Calu3 (cell line): ENCODE measurements at regions not wholly inside any gene's neighbourhood (a gene's known extent, or its start where the extent isn't known, plus 50 kb on each side); places are given as distances from the start of the nearest gene placed in this dataset.

ENCODE experiments used
- BruUV-seq: library from RNA; stranded (reverse); fragments of 400-500 nt; replicated peaks from 2 replicates; lab custom pipeline; 2021; lab: Mats Ljungman, UMichigan
- CTCF ChIA-PET: fragments of 300-600 bp; sonication (Branson Sonifier 250); formaldehyde crosslinking; loops from one replicate; lab custom pipeline; 2022; ENCODE audit warnings: antibody characterized with exemption; lab: Charles Lee
- DNase-seq: peaks from one replicate; pipeline ENCODE4 v3.0.0; 2022
- H3K27ac Mint-ChIP-seq: one replicate; pipeline ENCODE4 v1.8.0; 2022; ENCODE audit warnings: mixed read lengths; ENCODE audit not compliant: unreplicated experiment
- H3K27me3 Mint-ChIP-seq: one replicate; pipeline ENCODE4 v1.8.0; 2022; ENCODE audit warnings: mixed read lengths; ENCODE audit not compliant: unreplicated experiment
- H3K36me3 Mint-ChIP-seq: one replicate; pipeline ENCODE4 v1.8.0; 2022; ENCODE audit warnings: mild to moderate bottlenecking, moderate library complexity, mixed read lengths; ENCODE audit not compliant: insufficient read depth, unreplicated experiment
- H3K4me1 Mint-ChIP-seq: one replicate; pipeline ENCODE4 v1.8.0; 2022; ENCODE audit warnings: mild to moderate bottlenecking, low read depth, mixed read lengths; ENCODE audit not compliant: unreplicated experiment
- H3K4me3 Mint-ChIP-seq: one replicate; pipeline ENCODE4 v1.8.0; 2022; ENCODE audit warnings: mild to moderate bottlenecking, low read depth, moderate library complexity, mixed read lengths; ENCODE audit not compliant: unreplicated experiment
- H3K9me3 Mint-ChIP-seq: one replicate; pipeline ENCODE4 v1.8.0; 2022; ENCODE audit warnings: low read depth, mixed read lengths; ENCODE audit not compliant: unreplicated experiment
- intact Hi-C: fragments of 100-400 bp; cut with micrococcal nuclease; formaldehyde crosslinking; loops from one replicate; pipeline ENCODE4 v1.10.0; 2022; ENCODE audit not compliant: unreplicated experiment
- TF ChIP-seq, protein P1 (sequence below): fragments of 200-600 bp; IDR thresholded peaks from one replicate; pipeline ENCODE4 v1.8.0; 2022; ENCODE audit warnings: antibody characterized with exemption; ENCODE audit not compliant: unreplicated experiment

DNA sequence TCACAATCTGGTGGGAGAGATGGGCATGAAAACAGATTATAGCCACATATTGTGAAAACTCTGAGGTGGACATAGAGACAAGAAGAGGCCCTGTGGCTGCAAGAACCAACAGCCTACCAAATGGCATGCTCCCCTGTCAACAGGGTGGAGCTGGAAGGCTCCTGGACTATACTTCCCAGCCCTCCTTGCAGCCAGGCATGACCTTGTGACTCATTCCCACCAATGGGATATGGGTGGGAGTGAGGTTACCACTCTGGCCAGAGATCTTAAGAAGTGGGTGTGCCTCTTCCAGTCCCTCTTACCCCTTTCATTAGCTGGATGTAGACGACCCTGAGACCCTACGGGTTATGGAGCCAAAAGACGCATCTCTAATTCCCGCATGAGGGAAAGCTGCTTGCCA lies 126.4 kb upstream of the ZBED5 start:
- H3K27ac Mint-ChIP-seq: no peak overlapping the region
- no peak for DNase-seq
- TF ChIP-seq, protein P1, sequence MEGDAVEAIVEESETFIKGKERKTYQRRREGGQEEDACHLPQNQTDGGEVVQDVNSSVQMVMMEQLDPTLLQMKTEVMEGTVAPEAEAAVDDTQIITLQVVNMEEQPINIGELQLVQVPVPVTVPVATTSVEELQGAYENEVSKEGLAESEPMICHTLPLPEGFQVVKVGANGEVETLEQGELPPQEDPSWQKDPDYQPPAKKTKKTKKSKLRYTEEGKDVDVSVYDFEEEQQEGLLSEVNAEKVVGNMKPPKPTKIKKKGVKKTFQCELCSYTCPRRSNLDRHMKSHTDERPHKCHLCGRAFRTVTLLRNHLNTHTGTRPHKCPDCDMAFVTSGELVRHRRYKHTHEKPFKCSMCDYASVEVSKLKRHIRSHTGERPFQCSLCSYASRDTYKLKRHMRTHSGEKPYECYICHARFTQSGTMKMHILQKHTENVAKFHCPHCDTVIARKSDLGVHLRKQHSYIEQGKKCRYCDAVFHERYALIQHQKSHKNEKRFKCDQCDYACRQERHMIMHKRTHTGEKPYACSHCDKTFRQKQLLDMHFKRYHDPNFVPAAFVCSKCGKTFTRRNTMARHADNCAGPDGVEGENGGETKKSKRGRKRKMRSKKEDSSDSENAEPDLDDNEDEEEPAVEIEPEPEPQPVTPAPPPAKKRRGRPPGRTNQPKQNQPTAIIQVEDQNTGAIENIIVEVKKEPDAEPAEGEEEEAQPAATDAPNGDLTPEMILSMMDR: no peak
- no peaks in the 10 kb centered on the region for H3K9me3 Mint-ChIP-seq
- peaks cover 4% of the 10 kb centered on the region for H3K27me3 Mint-ChIP-seq
- H3K36me3 Mint-ChIP-seq: no peaks in the 10 kb centered on the region
- no TSS peak for BruUV-seq
- no peak overlapping the region for H3K4me3 Mint-ChIP-seq
- CTCF ChIA-PET: no interaction called here
- intact Hi-C loops: no loop called here
- peaks cover 8% of the 10 kb centered on the region for H3K4me1 Mint-ChIP-seq

DNA sequence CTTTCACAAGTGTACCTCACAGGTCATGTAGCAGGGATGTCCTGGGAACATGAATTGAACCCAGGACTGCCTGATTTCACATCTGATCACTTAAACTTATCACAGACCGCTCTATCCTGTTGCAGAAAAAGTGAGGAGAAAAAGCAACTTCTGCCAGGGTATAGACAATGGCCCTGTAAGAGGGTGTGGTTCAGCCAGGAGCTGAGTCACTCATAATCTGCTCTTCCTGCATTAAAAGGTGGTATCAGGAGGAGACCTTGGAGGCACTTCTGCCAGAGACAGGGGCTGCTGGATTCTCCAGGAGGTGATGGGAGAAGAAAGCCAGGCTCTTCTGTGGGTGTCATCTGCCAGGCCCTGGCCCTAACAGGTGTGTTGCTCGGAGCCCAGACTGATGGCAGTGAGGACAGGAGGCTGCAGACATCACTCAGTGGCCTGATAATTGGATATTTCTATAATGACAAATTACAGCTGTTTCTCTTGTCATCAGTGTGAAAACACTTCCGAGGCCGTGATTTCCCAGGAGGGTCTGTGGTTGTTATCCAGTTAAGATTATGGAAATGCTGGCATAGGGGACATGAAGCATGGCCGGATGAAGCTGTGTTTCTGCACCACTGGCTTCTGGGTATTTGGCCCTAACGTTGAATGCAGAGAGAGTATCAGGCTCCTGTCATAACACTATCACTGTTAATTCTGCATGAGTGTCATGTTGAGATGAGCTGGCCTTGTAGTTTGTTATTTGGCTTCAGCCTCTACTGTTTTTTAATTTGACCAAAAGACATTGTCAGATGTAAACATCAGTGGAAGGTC lies 125.1 kb upstream of the ZBED5 start:
- H3K27me3 Mint-ChIP-seq: peaks cover 14% of the 10 kb centered on the region
- CTCF ChIA-PET: interaction anchor here (0.7 to 1.3 kb wide), 2 partner anchors 49 to 1092 kb away, joined by 5 to 6 read pairs; no protein-coding TSS in a partner anchor
- no TSS peak for BruUV-seq

DNA sequence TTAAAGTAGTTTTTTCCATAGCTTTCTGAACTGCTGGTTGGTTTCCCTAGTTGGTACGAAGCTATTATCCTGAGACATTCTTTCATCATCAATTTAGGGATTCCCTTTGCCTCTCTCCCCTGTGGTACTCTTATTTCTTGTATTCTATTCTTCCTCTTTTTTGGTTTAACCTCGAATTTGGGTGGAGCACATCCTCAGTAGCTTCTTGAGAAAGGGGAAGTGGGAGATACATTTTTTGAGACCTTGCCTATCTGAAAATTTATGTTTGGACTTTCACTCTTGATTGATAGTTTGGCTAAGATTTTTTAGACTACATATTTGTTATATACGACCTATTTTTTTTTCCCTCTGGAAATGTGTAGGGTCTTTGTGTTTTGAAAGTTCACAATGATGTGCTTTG lies 121.7 kb upstream of the ZBED5 start:
- Mint-ChIP-seq H3K4me3 (no peak overlapping the region), H3K4me1 (peaks cover 8% of the 10 kb centered on the region), H3K36me3 (no peaks in the 10 kb centered on the region), H3K27ac (no peak overlapping the region), H3K9me3 (peaks cover 3% of the 10 kb centered on the region), H3K27me3 (peaks cover 39% of the 10 kb centered on the region)
- intact Hi-C loops: no loop called here
- no TSS peak for BruUV-seq
- no peak for DNase-seq
- CTCF ChIA-PET: interaction anchor here (0.8 kb wide), 1 partner anchor 49 kb away, joined by 3 read pairs; no protein-coding TSS in a partner anchor
- TF ChIP-seq, protein P1: no peak

More for the DNA sequence above, 125.1 kb upstream of the ZBED5 start:
- no peaks in the 10 kb centered on the region for H3K9me3 Mint-ChIP-seq
- no peak overlapping the region for H3K27ac Mint-ChIP-seq
- intact Hi-C loops: no loop called here
- DNase-seq: no peak
- H3K36me3 Mint-ChIP-seq: no peaks in the 10 kb centered on the region
- TF ChIP-seq, protein P1: no peak
- peaks cover 8% of the 10 kb centered on the region for H3K4me1 Mint-ChIP-seq
- H3K4me3 Mint-ChIP-seq: no peak overlapping the region

- TF ChIP-seq, protein P1: no peak
- peaks cover 8% of the 10 kb centered on the region for H3K4me1 Mint-ChIP-seq
- H3K27me3 Mint-ChIP-seq: peaks cover 53% of the 10 kb centered on the region
- H3K27ac Mint-ChIP-seq: no peak overlapping the region
- no TSS peak for BruUV-seq
- H3K9me3 Mint-ChIP-seq: peaks cover 3% of the 10 kb centered on the region
- intact Hi-C loops: no loop called here
- CTCF ChIA-PET: no interaction called here
- DNase-seq: no peak
- H3K4me3 Mint-ChIP-seq: no peak overlapping the region
- H3K36me3 Mint-ChIP-seq: no peaks in the 10 kb centered on the region
Measured at GRCh38 chr11:10978198-10978597, 120.3 kb upstream of the ZBED5 start.
